Umbilical cord (tissue), 1 donor: ENCODE measurements at regions not wholly inside any gene's neighbourhood (a gene's known extent, or its start where the extent isn't known, plus 50 kb on each side); places are given as distances from the start of the nearest gene placed in this dataset.

Experiments used
- DNase-seq: peaks from one replicate; pipeline ENCODE4 v3.0.0-alpha.2; 2015; ENCODE audit warnings: low spot score

GRCh38 chr13:62085337-62086229, 669.9 kb upstream of the PCDH20 start:
- DNase-seq, result no peak

GRCh38 chr13:62084728-62085127, 669.1 kb upstream of the PCDH20 start:
- DNase-seq, result no peak

GRCh38 chr13:62067821-62068220, 652.2 kb upstream of the PCDH20 start:
- DNase-seq, result no peak

- no peak for DNase-seq
Measured at GRCh38 chr13:62065016-62065415, 649.4 kb upstream of the PCDH20 start.

- no peak for DNase-seq
Measured at GRCh38 chr13:62061751-62062150, 646.1 kb upstream of the PCDH20 start.

- DNase-seq, result no peak
Measured at GRCh38 chr13:62060570-62060969, 644.9 kb upstream of the PCDH20 start.

- DNase-seq, result no peak
Measured at GRCh38 chr13:62057286-62057685, 641.6 kb upstream of the PCDH20 start.

- no peak for DNase-seq
Measured at GRCh38 chr13:62049992-62050391, 634.3 kb upstream of the PCDH20 start.

- DNase-seq, result no peak
Measured at GRCh38 chr13:62046512-62046911, 630.9 kb upstream of the PCDH20 start.

- DNase-seq, result no peak
Measured at GRCh38 chr13:62043600-62043999, 628.0 kb upstream of the PCDH20 start.

- no peak for DNase-seq
Measured at GRCh38 chr13:62040806-62041205, 625.2 kb upstream of the PCDH20 start.

- DNase-seq, result no peak
Measured at GRCh38 chr13:62040078-62040477, 624.4 kb upstream of the PCDH20 start.

GRCh38 chr13:62038214-62038613, 622.6 kb upstream of the PCDH20 start:
- no peak for DNase-seq

- no peak for DNase-seq
Measured at GRCh38 chr13:62035981-62036380, 620.3 kb upstream of the PCDH20 start.

GRCh38 chr13:62033934-62034333, 618.3 kb upstream of the PCDH20 start:
- no peak for DNase-seq

GRCh38 chr13:62022369-62022768, 606.7 kb upstream of the PCDH20 start:
- DNase-seq, result no peak

- no peak for DNase-seq
Measured at GRCh38 chr13:62019858-62020257, 604.2 kb upstream of the PCDH20 start.

GRCh38 chr13:62014299-62014698, 598.6 kb upstream of the PCDH20 start:
- peak; percentile 30 for DNase-seq

- no peak for DNase-seq
Measured at GRCh38 chr13:62003452-62003851, 587.8 kb upstream of the PCDH20 start.

- DNase-seq, result no peak
Measured at GRCh38 chr13:61994174-61994573, 578.5 kb upstream of the PCDH20 start.

GRCh38 chr13:61989978-61990377, 574.3 kb upstream of the PCDH20 start:
- no peak for DNase-seq

GRCh38 chr13:61988810-61989209, 573.2 kb upstream of the PCDH20 start:
- DNase-seq, result no peak

- no peak for DNase-seq
Measured at GRCh38 chr13:61975001-61975400, 559.4 kb upstream of the PCDH20 start.

GRCh38 chr13:61965756-61966155, 550.1 kb upstream of the PCDH20 start:
- DNase-seq, result no peak
